Suprapubic skin (tissue), 3 donors: ENCODE measurements at regions not wholly inside any gene's neighbourhood (a gene's known extent, or its start where the extent isn't known, plus 50 kb on each side); places are given as distances from the start of the nearest gene placed in this dataset.

ENCODE experiments used
- POLR2A ChIP-seq, 2 donors: fragments of 450-650 bp; IDR thresholded peaks; one replicate each; pipeline ENCODE4 v1.6.1; 2017; ENCODE audit warnings: antibody characterized with exemption in 2 of 2, mild to moderate bottlenecking in 2 of 2, moderate library complexity in 2 of 2
- TF ChIP-seq, protein P1 (sequence below), 2 donors: fragments of 200-600 bp in 1 of 2; fragments of 450-650 bp in 1 of 2; sonication (generic) in 1 of 2; IDR thresholded peaks; one replicate each; pipeline ENCODE4 v1.5.1; 2016 to 2019; ENCODE audit warnings: antibody characterized with exemption in 2 of 2, mild to moderate bottlenecking in 1 of 2, moderate library complexity in 1 of 2

- TF ChIP-seq, protein P1, sequence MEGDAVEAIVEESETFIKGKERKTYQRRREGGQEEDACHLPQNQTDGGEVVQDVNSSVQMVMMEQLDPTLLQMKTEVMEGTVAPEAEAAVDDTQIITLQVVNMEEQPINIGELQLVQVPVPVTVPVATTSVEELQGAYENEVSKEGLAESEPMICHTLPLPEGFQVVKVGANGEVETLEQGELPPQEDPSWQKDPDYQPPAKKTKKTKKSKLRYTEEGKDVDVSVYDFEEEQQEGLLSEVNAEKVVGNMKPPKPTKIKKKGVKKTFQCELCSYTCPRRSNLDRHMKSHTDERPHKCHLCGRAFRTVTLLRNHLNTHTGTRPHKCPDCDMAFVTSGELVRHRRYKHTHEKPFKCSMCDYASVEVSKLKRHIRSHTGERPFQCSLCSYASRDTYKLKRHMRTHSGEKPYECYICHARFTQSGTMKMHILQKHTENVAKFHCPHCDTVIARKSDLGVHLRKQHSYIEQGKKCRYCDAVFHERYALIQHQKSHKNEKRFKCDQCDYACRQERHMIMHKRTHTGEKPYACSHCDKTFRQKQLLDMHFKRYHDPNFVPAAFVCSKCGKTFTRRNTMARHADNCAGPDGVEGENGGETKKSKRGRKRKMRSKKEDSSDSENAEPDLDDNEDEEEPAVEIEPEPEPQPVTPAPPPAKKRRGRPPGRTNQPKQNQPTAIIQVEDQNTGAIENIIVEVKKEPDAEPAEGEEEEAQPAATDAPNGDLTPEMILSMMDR (IDR thresholded peaks at IDR 0.05): no peak
- peak in 1 of 2 donors; percentile 66 for TF ChIP-seq POLR2A (IDR thresholded peaks at IDR 0.05)
These were observed 216.5 kb upstream of the MKLN1 start for GRCh38 chr7:131111081-131111576.
